Naive thymus-derived CD8-positive, alpha-beta T cell (primary cell): ENCODE measurements at regions not wholly inside any gene's neighbourhood (a gene's known extent, or its start where the extent isn't known, plus 50 kb on each side); places are given as distances from the start of the nearest gene placed in this dataset.
"Not testable (repeated sequence)": the region's sequence is repeated elsewhere in the genome, so short reads cannot be mapped to it uniquely, and the experiment has no call there.

Experiments
- ATAC-seq, 2 donors: fragments of 150-1000 bp; cut with Tn5 transposase in 1 of 2; sonication (Bioruptor Pico), chemical (Tn5 transposase) in 1 of 2; 1 replicate in 1 of 2; 2 replicates in 1 of 2; pipeline ENCODE4 v1.10.0; 2021; ENCODE audit warnings: mild to moderate bottlenecking in 2 of 2, moderate library complexity in 2 of 2
- POLR2A ChIA-PET: fragments of 350-600 bp; sonication (Branson Sonifier 250); formaldehyde crosslinking; loops from one replicate; lab custom pipeline; 2021; ENCODE audit warnings: antibody characterized with exemption; lab: Charles Lee
- DNase-seq, 10 donors: peaks; one replicate each; pipeline versions ENCODE4 v3.0.0 to v3.0.0-alpha.2; 2020 to 2022
- H3K27ac Mint-ChIP-seq, 10 donors: one replicate each; pipeline ENCODE4 v1.8.0; 2020 to 2022; ENCODE audit warnings: mild to moderate bottlenecking in 10 of 10, mixed read lengths in 10 of 10, moderate library complexity in 4 of 10, inconsistent platforms in 1 of 10
- H3K27me3 Mint-ChIP-seq, 5 donors: one replicate each; pipeline ENCODE4 v1.8.0; 2021 to 2022; ENCODE audit warnings: mixed read lengths in 5 of 5
- H3K36me3 Mint-ChIP-seq, 3 donors: one replicate each; pipeline ENCODE4 v1.8.0; 2020 to 2022; ENCODE audit warnings: mixed read lengths in 3 of 3, mild to moderate bottlenecking in 2 of 3, inconsistent platforms in 1 of 3
- H3K4me1 Mint-ChIP-seq, 4 donors: one replicate each; pipeline ENCODE4 v1.8.0; 2021 to 2022; ENCODE audit warnings: mixed read lengths in 4 of 4
- H3K4me3 Mint-ChIP-seq, 10 donors: one replicate each; pipeline ENCODE4 v1.8.0; 2020 to 2022; ENCODE audit warnings: mild to moderate bottlenecking in 10 of 10, mixed read lengths in 10 of 10, moderate library complexity in 6 of 10, inconsistent platforms in 1 of 10
- H3K9me3 Mint-ChIP-seq, 9 donors: one replicate each; pipeline ENCODE4 v1.8.0; 2020 to 2022; ENCODE audit warnings: mixed read lengths in 9 of 9, mild to moderate bottlenecking in 3 of 9, inconsistent platforms in 1 of 9, moderate library complexity in 1 of 9

- ATAC-seq (no peak), DNase-seq (no peak)
- Mint-ChIP-seq H3K27me3 (peaks cover 5 to 24% (median 10%) of the 10 kb centered on the region in 5 donors), H3K36me3 (peaks cover 0 to 4% (median 0%) of the 10 kb centered on the region in 3 donors), H3K4me3 (no peak overlapping the region), H3K4me1 (no peaks in the 10 kb centered on the region), H3K27ac (no peak overlapping the region), H3K9me3 (peaks cover 6 to 23% (median 12%) of the 10 kb centered on the region in 9 donors)
- POLR2A ChIA-PET, result no interaction called here
These were observed 67.9 kb downstream of the TBX3 start for GRCh38 chr12:114616081-114616480.

- ATAC-seq, result no peak
- POLR2A ChIA-PET, result no interaction called here
- H3K36me3 Mint-ChIP-seq, result peaks cover 0 to 4% (median 0%) of the 10 kb centered on the region in 3 donors
- H3K27ac Mint-ChIP-seq, result no peak overlapping the region
- peaks cover 5 to 24% (median 12%) of the 10 kb centered on the region in 5 donors for H3K27me3 Mint-ChIP-seq
- peaks cover 6 to 23% (median 12%) of the 10 kb centered on the region in 9 donors for H3K9me3 Mint-ChIP-seq
- no peak for DNase-seq
- no peak overlapping the region for H3K4me3 Mint-ChIP-seq
- H3K4me1 Mint-ChIP-seq, result no peaks in the 10 kb centered on the region
These were observed 69.9 kb downstream of the TBX3 start for GRCh38 chr12:114614040-114614439.

DNA sequence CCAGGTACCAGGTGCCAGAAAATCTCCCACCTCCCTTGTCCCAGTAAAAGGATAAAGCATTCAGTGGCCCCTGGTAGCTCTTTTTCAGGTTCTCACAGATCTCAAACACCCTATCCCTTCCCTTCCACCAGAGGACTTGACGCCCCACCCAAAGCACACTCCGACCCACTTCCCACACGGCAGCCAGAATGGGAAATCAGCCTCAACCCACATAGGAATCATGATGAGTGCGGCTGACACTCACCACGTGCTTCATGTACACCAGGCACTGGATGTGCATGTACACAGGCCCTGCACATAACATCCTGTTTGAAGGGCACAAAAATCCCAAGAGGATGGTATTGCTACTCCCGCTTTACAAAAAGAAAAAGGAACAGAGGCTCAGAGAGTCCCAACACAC lies 71.9 kb downstream of the TBX3 start:
- POLR2A ChIA-PET, result no interaction called here
- ATAC-seq (no peak), DNase-seq (no peak)
- Mint-ChIP-seq H3K36me3 (peaks cover 0 to 3% (median 0%) of the 10 kb centered on the region in 3 donors), H3K27me3 (peaks cover 4 to 31% (median 10%) of the 10 kb centered on the region in 5 donors), H3K27ac (no peak overlapping the region), H3K4me3 (no peak overlapping the region), H3K9me3 (peaks cover 4 to 13% (median 8%) of the 10 kb centered on the region in 9 donors), H3K4me1 (no peaks in the 10 kb centered on the region)

DNA sequence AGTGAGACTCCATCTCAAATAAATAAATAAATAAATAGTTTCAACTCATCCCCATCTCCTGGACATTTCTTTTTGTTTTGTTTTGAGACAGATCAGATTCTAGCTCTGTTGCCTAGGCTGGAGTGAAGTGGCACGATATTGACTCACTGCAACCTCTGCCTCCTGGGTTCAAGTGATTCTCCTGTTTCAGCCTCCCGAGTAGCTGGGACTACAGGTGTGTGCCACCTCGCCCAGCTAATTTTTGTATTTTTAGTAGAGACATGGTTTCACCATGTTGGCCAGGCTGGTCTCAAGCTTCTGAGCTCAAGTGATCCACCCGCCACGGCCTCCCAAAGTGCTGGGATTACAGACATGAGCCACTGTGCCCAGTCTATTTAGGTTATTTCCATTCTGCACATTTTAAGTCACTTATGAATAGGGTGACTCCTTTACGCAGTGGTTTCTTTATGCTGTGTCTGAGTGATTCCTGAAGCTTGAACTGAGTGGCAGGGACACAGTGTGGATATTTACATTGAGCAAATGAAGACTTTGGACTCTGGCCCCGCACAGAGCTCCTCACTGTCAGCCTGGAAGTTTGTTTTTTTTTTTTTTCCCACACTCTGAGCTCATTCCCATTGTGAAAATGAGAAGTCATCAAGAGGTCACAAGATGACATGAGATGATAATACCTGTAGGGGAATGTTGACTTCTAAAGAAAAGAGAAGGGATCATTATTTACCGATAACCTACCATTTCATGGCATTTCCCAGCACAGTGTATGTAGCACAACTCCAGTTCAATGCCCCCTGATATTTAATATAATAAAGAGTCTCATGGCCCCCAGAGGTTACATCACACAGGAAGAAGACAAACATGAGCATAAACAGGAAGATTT lies 72.6 kb downstream of the TBX3 start:
- H3K4me3 Mint-ChIP-seq, result no peak overlapping the region

GRCh38 chr12:114608509-114608908 lies 75.5 kb downstream of the TBX3 start:
- Mint-ChIP-seq H3K4me1 (no peaks in the 10 kb centered on the region), H3K27ac (no peak overlapping the region), H3K4me3 (no peak overlapping the region), H3K27me3 (peaks cover 4 to 22% (median 8%) of the 10 kb centered on the region in 5 donors), H3K9me3 (peaks cover 0 to 2% (median 0%) of the 10 kb centered on the region in 9 donors), H3K36me3 (no peaks in the 10 kb centered on the region)
- no peak for DNase-seq
- ATAC-seq, result no peak
- POLR2A ChIA-PET, result no interaction called here

More for the DNA sequence above, 72.6 kb downstream of the TBX3 start:
- Mint-ChIP-seq H3K36me3 (no peaks in the 10 kb centered on the region), H3K4me1 (no peaks in the 10 kb centered on the region), H3K9me3 (peaks cover 4 to 10% (median 5%) of the 10 kb centered on the region in 9 donors), H3K27ac (peak overlapping the region in 1 of 10 donors; percentile 69), H3K27me3 (peaks cover 4 to 31% (median 10%) of the 10 kb centered on the region in 5 donors)
- POLR2A ChIA-PET, result no interaction called here
- ATAC-seq, result no peak
- DNase-seq, result no peak

GRCh38 chr12:114605918-114606317 lies 78.1 kb downstream of the TBX3 start:
- H3K36me3 Mint-ChIP-seq, result no peaks in the 10 kb centered on the region
- DNase-seq, result no peak

DNA sequence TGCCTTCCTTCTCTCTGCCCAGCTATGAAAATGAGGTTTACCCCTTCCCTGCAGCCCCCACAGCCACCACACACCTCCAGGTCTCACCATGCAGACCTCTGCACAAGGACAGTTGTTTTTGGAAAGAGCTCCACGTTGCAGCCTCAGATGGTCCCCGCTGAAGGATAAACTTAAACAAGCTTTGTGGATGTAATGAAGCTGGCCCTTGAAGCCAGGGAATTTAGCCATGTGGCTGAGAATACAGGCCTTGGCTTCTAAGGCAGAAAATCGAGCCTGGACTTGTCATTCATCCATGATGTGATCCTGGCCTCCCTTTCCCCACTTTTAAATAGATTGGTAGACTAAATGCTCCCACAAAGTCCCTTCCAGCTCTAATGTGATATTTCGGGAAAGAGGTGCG lies 79.4 kb downstream of the TBX3 start:
- H3K4me1 Mint-ChIP-seq, result no peaks in the 10 kb centered on the region
- ATAC-seq, result no peak
- POLR2A ChIA-PET, result no interaction called here
- no peak overlapping the region for H3K4me3 Mint-ChIP-seq
- no peaks in the 10 kb centered on the region for H3K36me3 Mint-ChIP-seq
- H3K27me3 Mint-ChIP-seq, result peaks cover 0 to 16% (median 2%) of the 10 kb centered on the region in 5 donors
- no peak for DNase-seq
- H3K9me3 Mint-ChIP-seq, result peaks cover 0 to 12% (median 3%) of the 10 kb centered on the region in 9 donors
- peak overlapping the region in 1 of 10 donors; percentile 10 for H3K27ac Mint-ChIP-seq

More at GRCh38 chr12:114605918-114606317, 78.1 kb downstream of the TBX3 start:
- H3K9me3 Mint-ChIP-seq, result peaks cover 0 to 12% (median 0%) of the 10 kb centered on the region in 9 donors
- H3K4me3 Mint-ChIP-seq, result no peak overlapping the region
- peaks cover 0 to 22% (median 2%) of the 10 kb centered on the region in 5 donors for H3K27me3 Mint-ChIP-seq
- no peak for ATAC-seq
- POLR2A ChIA-PET, result no interaction called here
- H3K27ac Mint-ChIP-seq, result no peak overlapping the region
- no peaks in the 10 kb centered on the region for H3K4me1 Mint-ChIP-seq

DNA sequence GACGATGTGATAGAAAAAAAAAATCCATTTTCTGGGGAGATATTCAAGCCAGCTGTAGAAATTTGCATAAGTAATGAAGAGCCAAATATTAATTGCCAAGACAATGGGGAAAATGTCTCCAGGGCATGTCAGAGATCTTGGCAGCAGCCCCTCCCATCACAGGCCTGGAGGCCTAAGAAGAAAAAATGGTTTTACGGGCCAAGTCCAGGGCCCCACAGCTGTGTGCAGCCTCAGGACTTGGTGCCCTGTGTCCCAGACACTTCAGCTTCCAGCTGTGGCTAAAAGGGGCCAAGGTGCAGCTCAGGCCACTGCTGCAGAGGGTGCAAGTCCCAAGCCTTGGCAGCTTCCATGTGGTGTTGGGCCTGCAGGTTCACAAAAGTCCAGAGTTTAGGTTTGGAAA lies 83.4 kb downstream of the TBX3 start:
- H3K4me1 Mint-ChIP-seq, H3K27ac Mint-ChIP-seq, H3K27me3 Mint-ChIP-seq, H3K4me3 Mint-ChIP-seq, POLR2A ChIA-PET, DNase-seq, H3K36me3 Mint-ChIP-seq, ATAC-seq: not testable (repeated sequence)
- H3K9me3 Mint-ChIP-seq, result peaks cover 0 to 22% (median 3%) of the 10 kb centered on the region in 9 donors

- POLR2A ChIA-PET, result no interaction called here
- H3K9me3 Mint-ChIP-seq, result peaks cover 0 to 22% (median 5%) of the 10 kb centered on the region in 9 donors
- no peaks in the 10 kb centered on the region for H3K36me3 Mint-ChIP-seq
- no peaks in the 10 kb centered on the region for H3K4me1 Mint-ChIP-seq
- peaks cover 0 to 6% (median 0%) of the 10 kb centered on the region in 5 donors for H3K27me3 Mint-ChIP-seq
- H3K4me3 Mint-ChIP-seq, result no peak overlapping the region
- ATAC-seq, result no peak
- H3K27ac Mint-ChIP-seq, result no peak overlapping the region
- no peak for DNase-seq
These were observed 85.9 kb downstream of the TBX3 start for GRCh38 chr12:114598111-114598510.

DNA sequence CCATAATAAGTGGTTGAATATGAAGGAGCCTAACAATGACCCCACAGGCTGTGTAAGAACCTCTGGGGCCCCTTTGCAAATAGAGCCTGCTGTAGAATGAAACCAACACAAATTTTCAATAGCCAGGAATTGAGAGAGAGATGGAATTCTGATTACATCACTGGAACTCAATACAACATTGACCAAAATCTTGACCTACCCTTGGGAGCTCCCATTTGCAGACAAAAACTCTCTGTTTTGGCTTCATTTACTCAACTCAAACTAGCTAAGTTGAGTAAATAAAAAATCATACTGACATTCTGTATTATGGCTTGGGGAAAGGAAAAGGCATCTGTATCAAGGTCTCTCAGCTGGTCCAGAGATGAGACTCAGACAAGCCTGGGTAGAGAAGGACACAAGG lies 91.0 kb downstream of the TBX3 start:
- no peak for ATAC-seq

GRCh38 chr12:114588061-114588460 lies 95.9 kb downstream of the TBX3 start:
- H3K4me1 Mint-ChIP-seq, result no peaks in the 10 kb centered on the region
- POLR2A ChIA-PET, result no interaction called here
- H3K9me3 Mint-ChIP-seq, result peaks cover 0 to 20% (median 10%) of the 10 kb centered on the region in 9 donors
- peak overlapping the region in 1 of 10 donors; percentile 65 for H3K27ac Mint-ChIP-seq
- H3K36me3 Mint-ChIP-seq, result peaks cover 0 to 3% (median 0%) of the 10 kb centered on the region in 3 donors
- peaks cover 0 to 3% (median 0%) of the 10 kb centered on the region in 5 donors for H3K27me3 Mint-ChIP-seq
- H3K4me3 Mint-ChIP-seq, result no peak overlapping the region
- no peak for DNase-seq
- no peak for ATAC-seq

More for the DNA sequence above, 91.0 kb downstream of the TBX3 start:
- no peak for DNase-seq
- Mint-ChIP-seq H3K27me3 (peaks cover 0 to 7% (median 0%) of the 10 kb centered on the region in 5 donors), H3K27ac (no peak overlapping the region), H3K36me3 (peaks cover 0 to 3% (median 0%) of the 10 kb centered on the region in 3 donors), H3K9me3 (peaks cover 0 to 22% (median 12%) of the 10 kb centered on the region in 9 donors), H3K4me3 (no peak overlapping the region), H3K4me1 (no peaks in the 10 kb centered on the region)
- POLR2A ChIA-PET, result no interaction called here

DNA sequence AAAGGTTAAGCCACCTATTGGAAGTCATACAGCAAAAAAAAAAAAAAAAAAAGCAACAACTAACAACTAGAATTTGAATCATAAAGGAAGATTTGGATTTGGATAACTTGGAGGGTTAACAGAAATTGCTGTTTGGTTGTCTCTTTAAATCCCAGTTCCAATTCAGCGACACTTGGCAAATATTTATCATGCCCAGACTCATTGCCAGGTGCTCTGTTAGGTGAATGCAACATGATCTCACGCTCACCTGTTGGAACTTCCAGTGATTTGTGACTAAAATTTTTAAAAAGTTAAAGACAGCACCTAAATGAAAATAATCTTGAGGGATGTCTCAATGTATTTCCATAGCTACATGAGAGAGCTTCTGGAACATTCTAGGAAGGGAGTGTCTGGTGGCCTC lies 103.7 kb downstream of the TBX3 start:
- H3K4me1 Mint-ChIP-seq, result no peaks in the 10 kb centered on the region
- no peak for ATAC-seq
- no peaks in the 10 kb centered on the region for H3K36me3 Mint-ChIP-seq
- POLR2A ChIA-PET, result no interaction called here
- no peak overlapping the region for H3K27ac Mint-ChIP-seq
- no peak overlapping the region for H3K4me3 Mint-ChIP-seq
- peaks cover 4 to 42% (median 23%) of the 10 kb centered on the region in 5 donors for H3K27me3 Mint-ChIP-seq
- no peak for DNase-seq
- H3K9me3 Mint-ChIP-seq, result no peaks in the 10 kb centered on the region

DNA sequence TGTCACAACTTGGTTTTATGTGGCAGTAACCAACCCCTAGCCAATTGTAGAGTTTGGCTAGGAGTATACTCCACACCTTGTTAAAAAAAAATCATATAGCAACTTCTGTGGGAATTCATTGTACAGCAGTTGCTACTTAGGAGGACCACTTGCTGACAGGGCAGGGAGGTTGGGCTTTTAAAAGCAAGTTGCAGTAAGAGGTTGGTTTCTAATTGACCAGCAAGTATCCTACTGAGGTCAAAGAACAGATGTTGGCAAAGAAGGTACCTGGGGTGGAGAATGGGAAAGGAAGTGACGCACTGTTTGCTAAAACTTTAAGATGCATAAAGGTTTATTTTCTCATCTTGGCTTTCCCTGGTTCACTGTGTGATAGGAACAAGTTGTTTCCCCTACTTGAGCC lies 104.6 kb downstream of the TBX3 start:
- no peaks in the 10 kb centered on the region for H3K36me3 Mint-ChIP-seq
- no peaks in the 10 kb centered on the region for H3K9me3 Mint-ChIP-seq
- POLR2A ChIA-PET, result no interaction called here
- peaks cover 4 to 42% (median 23%) of the 10 kb centered on the region in 5 donors for H3K27me3 Mint-ChIP-seq
- ATAC-seq (no peak), DNase-seq (no peak)
- H3K4me1 Mint-ChIP-seq, result no peaks in the 10 kb centered on the region
- no peak overlapping the region for H3K4me3 Mint-ChIP-seq
- no peak overlapping the region for H3K27ac Mint-ChIP-seq
